Stimulated activated naive CD8-positive, alpha-beta T cell treated with anti-CD3 and anti-CD28 coated beads, Interleukin-15, Interleukin-2, amounts not matched to agents 100 U/mL and 50 U/mL, for 24 hours (primary cell): ENCODE measurements at regions not wholly inside any gene's neighbourhood (a gene's known extent, or its start where the extent isn't known, plus 50 kb on each side); places are given as distances from the start of the nearest gene placed in this dataset.

Source experiments
- ATAC-seq: fragments of 150-1000 bp; cut with Tn5 transposase; one replicate; pipeline ENCODE4 v1.10.0; 2021
- DNase-seq: peaks from one replicate; pipeline ENCODE4 v3.0.0; 2021

- DNase-seq (no peak), ATAC-seq (no peak)
These were observed 245.2 kb upstream of the DACH1 start for GRCh38 chr13:72112216-72112615.

DNA sequence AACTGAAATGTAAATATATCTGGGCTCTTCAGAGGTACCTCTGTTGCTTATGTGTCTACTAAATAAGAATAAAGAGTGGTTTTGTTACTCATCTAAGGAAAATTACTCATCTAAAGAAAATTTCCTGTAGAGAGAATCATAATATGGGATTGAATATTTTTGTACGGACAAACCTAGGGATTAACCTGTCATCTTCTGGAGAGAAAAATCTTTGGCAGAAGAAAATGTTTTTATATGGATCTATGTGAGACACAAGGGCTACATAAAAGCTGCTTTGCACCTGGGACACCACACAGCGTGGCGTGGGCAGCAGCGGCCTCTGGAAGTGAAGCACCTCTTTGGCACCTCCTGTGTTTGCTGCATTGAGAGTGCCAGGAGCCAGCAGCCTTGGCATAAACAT lies 242.9 kb upstream of the DACH1 start:
- ATAC-seq (no peak), DNase-seq (no peak)

DNA sequence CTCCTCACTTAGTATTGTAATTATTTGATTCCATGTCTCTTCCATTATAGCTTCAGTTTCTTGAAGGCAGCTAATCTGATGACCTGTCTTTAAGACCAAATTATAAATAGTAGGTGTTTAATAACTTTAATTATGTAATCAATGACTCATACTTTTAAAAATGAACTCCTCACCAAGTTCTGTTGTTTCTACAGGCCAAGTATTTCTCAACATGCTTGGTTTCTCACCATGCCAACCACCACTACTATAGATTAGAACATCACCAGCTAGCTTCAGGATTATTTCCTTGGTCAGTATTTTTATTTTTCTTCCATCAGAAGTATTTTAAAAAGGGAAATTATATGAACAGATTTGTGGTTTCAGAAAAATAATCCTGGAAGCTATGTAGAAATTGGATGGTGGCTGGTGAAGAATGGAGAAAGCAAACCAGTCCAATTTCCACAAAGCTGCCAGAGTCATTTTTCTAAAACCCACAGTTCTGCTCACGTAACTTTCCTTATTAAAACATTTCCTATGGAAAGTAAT lies 237.7 kb upstream of the DACH1 start:
- DNase-seq (no peak), ATAC-seq (no peak)

DNA sequence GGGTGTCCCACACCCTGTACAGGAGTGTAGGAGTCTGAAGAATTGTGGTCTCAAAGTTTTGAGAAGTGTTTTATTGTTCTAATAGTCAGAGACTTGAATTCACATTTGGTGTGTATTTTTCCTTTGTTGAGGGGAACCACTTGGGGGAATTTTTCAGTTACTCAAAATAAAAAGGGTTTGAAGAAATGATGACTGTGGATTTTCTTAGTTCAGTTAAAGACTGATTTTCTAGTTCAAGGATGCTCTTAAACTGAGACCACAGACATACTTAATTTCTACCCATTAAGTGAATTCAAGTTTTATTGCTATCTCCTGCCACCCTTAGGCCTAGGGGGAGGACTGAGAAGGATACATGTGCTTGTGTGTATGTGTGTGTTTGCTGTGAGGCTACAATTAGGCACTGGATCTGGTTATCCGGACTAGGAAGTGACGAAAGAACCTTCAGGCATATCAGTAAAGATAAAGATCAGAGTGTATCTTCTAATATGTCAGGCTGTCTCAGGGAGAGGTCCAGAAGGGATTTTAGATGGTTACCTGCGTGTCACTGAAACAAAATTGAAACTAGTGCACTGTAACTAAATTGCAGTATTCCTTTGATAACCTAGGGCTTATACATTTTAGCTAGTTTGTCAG lies 234.9 kb upstream of the DACH1 start:
- DNase-seq (no peak), ATAC-seq (no peak)

DNA sequence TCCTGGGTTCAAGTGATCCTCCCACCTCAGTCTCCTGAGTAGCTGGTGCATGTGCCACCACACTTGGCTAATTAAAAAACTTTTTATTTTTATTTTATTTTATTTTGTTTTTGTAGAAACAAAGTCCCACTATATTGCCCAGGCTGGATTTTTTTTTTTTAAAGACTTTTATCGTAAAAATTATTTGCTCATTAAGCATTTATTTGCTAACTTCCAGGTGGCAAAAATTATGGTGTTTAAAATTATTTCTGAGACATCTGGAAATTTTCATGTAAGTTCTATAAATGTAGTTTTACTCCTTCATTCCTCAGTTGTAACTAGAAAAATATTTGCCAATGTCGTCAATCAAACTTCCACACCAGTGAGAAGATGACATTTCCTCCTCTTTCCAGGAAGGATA lies 233.3 kb upstream of the DACH1 start:
- ATAC-seq (no peak), DNase-seq (no peak)

GRCh38 chr13:72097568-72097967 lies 230.6 kb upstream of the DACH1 start:
- no peak for ATAC-seq
- DNase-seq, result no peak

DNA sequence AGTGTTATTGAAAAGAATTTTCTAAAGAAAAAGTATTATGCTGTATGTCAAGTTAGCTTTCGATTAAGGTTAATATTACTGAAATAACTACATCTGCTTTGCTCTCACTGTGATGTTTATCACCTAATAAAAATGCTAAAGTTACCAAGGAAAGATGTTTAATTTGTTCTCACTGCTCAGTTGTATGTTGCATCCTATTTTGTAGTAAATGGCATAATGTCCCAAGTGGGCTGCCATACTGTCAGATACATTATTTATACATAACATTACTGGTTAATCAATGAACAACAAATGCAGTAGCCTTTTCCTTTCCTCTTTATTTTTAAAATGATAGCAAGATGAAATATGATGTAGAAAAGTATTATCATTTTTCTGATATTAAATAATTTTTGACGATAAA lies 226.3 kb upstream of the DACH1 start:
- ATAC-seq (no peak), DNase-seq (no peak)

- DNase-seq (no peak), ATAC-seq (no peak)
These were observed 207.7 kb upstream of the DACH1 start for GRCh38 chr13:72074663-72075062.

GRCh38 chr13:72072261-72072660 lies 205.3 kb upstream of the DACH1 start:
- DNase-seq (no peak), ATAC-seq (no peak)

DNA sequence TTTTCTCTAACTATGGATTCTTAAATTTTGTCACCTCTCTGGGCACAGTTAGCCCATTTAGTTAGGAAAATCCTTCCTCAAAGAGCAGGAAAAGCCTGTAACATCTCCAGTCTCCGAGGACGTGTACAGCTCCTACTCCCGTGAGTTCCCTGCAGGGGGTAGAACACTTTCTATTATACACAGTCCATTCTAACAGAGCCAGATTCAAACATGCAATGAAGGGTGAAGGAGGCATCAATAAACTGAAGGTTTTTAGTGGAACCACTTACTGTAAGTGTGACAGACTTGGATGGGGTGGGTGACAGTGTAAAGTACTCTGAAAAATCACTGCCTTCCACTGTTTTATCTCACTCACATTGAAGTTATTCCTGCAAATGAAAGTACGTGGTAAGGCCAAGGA lies 204.7 kb upstream of the DACH1 start:
- ATAC-seq (no peak), DNase-seq (no peak)

GRCh38 chr13:72062566-72062965 lies 195.6 kb upstream of the DACH1 start:
- ATAC-seq, result no peak
- DNase-seq, result no peak

DNA sequence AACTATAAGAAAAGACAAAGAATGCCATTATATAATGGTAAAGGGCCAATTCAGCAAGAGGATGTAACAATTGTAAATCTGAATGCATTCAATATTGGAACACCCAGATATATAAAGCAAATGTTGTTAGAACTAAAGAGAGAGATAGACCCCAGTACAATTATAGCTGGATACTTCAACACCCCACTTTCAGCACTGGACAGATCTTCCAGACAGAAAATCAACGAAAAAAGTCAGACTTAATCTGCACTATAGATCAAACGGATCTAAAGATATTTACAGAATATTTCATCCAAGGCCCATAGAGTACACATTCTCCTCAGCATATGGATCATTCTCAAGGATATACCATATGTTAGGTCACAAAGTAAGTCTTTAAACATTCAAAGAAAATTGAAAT lies 194.6 kb upstream of the DACH1 start:
- DNase-seq, result no peak

GRCh38 chr13:72050251-72050650 lies 183.2 kb upstream of the DACH1 start:
- ATAC-seq, result no peak
- DNase-seq, result no peak

More for the DNA sequence above, 194.6 kb upstream of the DACH1 start:
- ATAC-seq, result no peak

DNA sequence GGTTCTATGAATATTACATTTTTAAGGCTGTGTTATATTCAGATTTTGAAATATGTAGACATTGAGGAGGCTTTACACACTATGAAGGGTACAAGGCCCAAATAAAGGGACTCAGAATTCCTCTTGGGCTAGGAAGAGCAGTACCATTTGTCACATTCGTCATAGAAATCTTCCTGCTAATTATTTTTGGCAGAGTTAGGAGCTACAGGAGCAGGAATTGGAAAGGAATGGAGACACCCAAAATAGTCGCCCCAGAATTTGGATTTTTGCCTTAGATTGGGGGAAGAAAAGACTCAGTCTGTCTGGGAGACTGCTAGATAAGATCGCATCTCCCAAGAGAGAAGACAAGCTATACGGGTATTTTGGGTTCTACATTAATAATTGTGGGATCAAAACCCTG lies 176.4 kb upstream of the DACH1 start:
- DNase-seq, result no peak
- no peak for ATAC-seq

GRCh38 chr13:72041165-72041564 lies 174.2 kb upstream of the DACH1 start:
- ATAC-seq (no peak), DNase-seq (no peak)

- DNase-seq (no peak), ATAC-seq (no peak)
These were observed 172.1 kb upstream of the DACH1 start for GRCh38 chr13:72039126-72039525.

DNA sequence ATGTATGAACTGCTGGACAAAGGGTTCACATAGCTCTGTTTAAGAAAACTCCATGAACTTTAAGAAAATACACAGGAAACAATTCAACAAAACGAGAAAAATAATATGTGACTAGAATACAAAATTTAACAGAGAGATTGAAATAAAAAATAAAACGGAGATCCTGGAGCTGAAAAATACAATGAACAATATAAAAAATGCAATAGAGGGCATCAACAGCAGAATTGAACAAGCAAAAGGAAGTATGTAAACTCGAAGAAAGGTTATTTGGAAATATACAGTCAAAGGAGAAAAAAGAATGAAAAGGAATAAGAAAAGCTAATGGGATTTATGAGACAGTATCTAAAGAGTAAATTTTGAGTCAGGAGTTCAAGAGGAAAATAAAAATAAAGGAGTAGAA lies 163.0 kb upstream of the DACH1 start:
- ATAC-seq (no peak), DNase-seq (no peak)

DNA sequence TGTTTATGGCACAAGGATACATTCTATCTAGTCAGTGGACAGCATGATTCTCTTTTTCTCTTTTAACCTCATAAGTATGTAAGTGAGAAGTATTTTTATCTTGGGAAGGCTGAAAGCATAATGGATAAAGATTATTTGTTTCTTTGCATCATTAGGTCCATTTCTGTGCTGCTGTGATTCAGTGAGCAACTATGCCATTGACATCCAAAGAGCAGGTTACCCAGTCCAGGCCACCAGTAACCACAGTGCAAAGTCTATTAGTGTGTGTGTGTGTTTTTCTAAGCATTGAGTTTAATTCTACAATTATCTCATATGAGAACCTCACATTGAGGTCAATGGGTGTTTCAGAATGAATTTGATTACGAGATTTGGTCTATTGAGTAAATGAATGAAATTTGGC lies 158.8 kb upstream of the DACH1 start:
- ATAC-seq, result no peak
- no peak for DNase-seq

- ATAC-seq, result no peak
- no peak for DNase-seq
These were observed 156.9 kb upstream of the DACH1 start for GRCh38 chr13:72023895-72024294.

DNA sequence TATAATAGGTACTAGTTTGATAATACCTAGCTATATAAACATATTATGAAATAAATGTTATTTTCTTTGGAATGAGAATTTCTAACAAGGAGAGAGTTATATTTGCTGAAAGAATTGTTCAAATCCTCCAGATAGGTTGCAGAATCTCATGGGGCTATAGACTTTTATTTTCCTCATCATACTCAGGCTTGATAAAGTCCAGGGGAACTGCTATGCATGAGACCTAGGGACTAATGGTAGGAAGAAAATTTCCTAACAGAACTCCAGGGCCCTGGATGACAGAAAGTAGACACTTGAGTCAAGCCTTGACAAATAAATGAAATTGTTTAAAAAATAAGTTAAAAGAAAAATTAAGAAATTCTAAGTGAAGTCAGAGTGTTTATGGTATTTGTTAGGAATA lies 138.5 kb upstream of the DACH1 start:
- DNase-seq, result no peak
- no peak for ATAC-seq

- DNase-seq, result no peak
These were observed 137.9 kb upstream of the DACH1 start for GRCh38 chr13:72004784-72005374.

GRCh38 chr13:72004246-72004645 lies 137.2 kb upstream of the DACH1 start:
- DNase-seq (no peak), ATAC-seq (no peak)

More at GRCh38 chr13:72004784-72005374, 137.9 kb upstream of the DACH1 start:
- ATAC-seq, result no peak

DNA sequence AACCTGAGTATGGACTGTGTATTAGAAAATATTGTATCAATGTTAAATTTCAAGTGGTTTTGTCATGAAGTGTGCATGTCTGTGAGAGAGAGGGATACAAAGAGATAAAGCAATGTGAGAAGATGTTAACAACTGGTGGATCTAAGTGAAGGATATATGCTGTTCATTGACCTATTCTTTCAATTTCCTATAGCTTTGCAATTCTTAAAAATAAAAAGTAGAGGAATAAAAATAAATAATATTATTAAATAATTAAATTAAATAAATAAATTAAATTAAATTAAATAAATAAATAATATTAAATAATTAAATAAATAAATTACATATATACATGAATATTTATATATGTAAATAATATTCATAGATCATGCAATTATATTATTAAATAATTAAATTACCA lies 131.2 kb upstream of the DACH1 start:
- ATAC-seq, result no peak
- no peak for DNase-seq

GRCh38 chr13:71979616-71980015 lies 112.6 kb upstream of the DACH1 start:
- DNase-seq (no peak), ATAC-seq (no peak)
